Upper lobe of left lung (tissue), 6 donors: ENCODE measurements at regions not wholly inside any gene's neighbourhood (a gene's known extent, or its start where the extent isn't known, plus 50 kb on each side); places are given as distances from the start of the nearest gene placed in this dataset.

Experiments
- ATAC-seq, 2 donors: fragments of 200-7000 bp; cut with Tn5 transposase; one replicate each; pipeline ENCODE4 v1.9.1; 2022; ENCODE audit warnings: mild to moderate bottlenecking in 2 of 2, moderate library complexity in 2 of 2; ENCODE audit not compliant: low FRiP score in 2 of 2
- DNase-seq, 2 donors: peaks; one replicate each; pipeline ENCODE4 v3.0.0-alpha.2; 2019 to 2020
- H3K27ac ChIP-seq, 4 donors: fragments of 200-600 bp; sonication (generic); one replicate each; pipeline ENCODE4 v1.5.1; 2016 to 2019
- H3K27me3 ChIP-seq, 4 donors: fragments of 200-600 bp; sonication (generic); one replicate each; pipeline ENCODE4 v1.5.1; 2017 to 2019
- H3K36me3 ChIP-seq, 4 donors: fragments of 200-600 bp; sonication (generic); one replicate each; pipeline ENCODE4 v1.5.1; 2016 to 2019
- H3K4me1 ChIP-seq, 4 donors: fragments of 200-600 bp; sonication (generic); one replicate each; pipeline ENCODE4 v1.5.1; 2018 to 2019
- H3K4me3 ChIP-seq, 4 donors: fragments of 200-600 bp; sonication (generic); one replicate each; pipeline ENCODE4 v1.5.1; 2017 to 2019; ENCODE audit warnings: mild to moderate bottlenecking in 2 of 4, moderate library complexity in 1 of 4
- H3K9me3 ChIP-seq, 4 donors: fragments of 200-600 bp; sonication (generic); one replicate each; pipeline ENCODE4 v1.5.1; 2018 to 2019
- EP300 ChIP-seq, 4 donors: sonication (generic); formaldehyde crosslinking; IDR thresholded peaks; one replicate each; pipeline ENCODE4 v1.5.1; 2017; ENCODE audit warnings: antibody characterized with exemption in 4 of 4, control low read depth in 2 of 4
- POLR2A ChIP-seq, 4 donors: fragments of 450-650 bp; IDR thresholded peaks; one replicate each; pipeline ENCODE4 v1.5.1; 2016 to 2017; ENCODE audit warnings: antibody characterized with exemption in 4 of 4, mild to moderate bottlenecking in 2 of 4
- POLR2AphosphoS5 ChIP-seq, 2 donors: sonication (generic); formaldehyde crosslinking; IDR thresholded peaks; one replicate each; pipeline ENCODE4 v1.5.1; 2017; ENCODE audit warnings: antibody characterized with exemption in 2 of 2
- WGBS, 2 donors: methylation state at CpG; one replicate each; pipeline ENCODE4 v1.1.5; 2017 to 2018; 5-methylcytosine and 5-hydroxymethylcytosine counted together
- TF ChIP-seq, protein P1 (sequence below), 6 experiments: fragments of 450-650 bp in 4 of 6; fragments of 200-600 bp in 2 of 6; sonication (generic) in 2 of 6; IDR thresholded peaks; one replicate each; pipeline ENCODE4 v1.5.1; 2016 to 2019; ENCODE audit warnings: antibody characterized with exemption in 6 of 6
- donor health status: DM: no; HTN: no; CAD: no; lungs with moderate emphysema.
- donor health status: DM: no; HTN: yes; CAD: no; lungs with severe emphysema.

DNA sequence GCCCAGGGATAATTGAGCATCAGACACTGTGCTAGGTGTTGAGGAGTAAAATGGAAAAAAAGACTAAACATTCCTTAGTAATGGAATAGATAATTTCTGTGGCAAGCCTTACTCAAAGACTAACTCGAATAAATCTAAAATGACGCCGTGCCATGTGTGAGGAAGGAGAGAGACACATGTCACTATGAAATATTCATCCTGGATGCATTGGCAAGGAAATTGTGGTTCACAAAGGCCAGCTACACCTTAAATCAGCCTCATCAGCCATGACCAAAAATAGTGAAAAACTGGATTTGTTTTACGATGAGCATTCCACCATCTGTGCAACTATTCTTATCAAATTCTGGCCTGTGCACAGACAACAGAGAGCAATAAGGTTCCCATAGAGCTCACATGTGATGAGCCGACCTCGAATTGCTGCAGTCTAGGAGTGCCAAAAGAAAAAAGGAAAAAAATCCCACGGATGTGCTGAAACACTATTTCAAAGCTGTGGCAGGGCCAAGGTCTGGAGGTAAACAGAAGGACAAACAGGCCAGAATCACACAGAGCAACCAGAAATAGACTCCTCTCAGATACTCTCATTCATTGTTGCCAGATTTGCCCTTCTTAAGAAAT, 505.7 kb downstream of the EFNB2 start:
- DNase-seq: no peak
- Histone ChIP-seq H3K36me3 (no peaks in the 10 kb centered on the region), H3K4me3 (no peak overlapping the region), H3K27ac (no peak overlapping the region), H3K27me3 (no peaks in the 10 kb centered on the region), H3K9me3 (no peaks in the 10 kb centered on the region), H3K4me1 (no peaks in the 10 kb centered on the region)
- no peak for ATAC-seq
- WGBS, 2 donors: 77 to 84% methylated on average over 7 of the region's 7 CpGs
- TF ChIP-seq POLR2A (IDR thresholded peaks at IDR 0.05): no peak
- no peak for TF ChIP-seq POLR2AphosphoS5 (IDR thresholded peaks at IDR 0.05)
- TF ChIP-seq, protein P1, sequence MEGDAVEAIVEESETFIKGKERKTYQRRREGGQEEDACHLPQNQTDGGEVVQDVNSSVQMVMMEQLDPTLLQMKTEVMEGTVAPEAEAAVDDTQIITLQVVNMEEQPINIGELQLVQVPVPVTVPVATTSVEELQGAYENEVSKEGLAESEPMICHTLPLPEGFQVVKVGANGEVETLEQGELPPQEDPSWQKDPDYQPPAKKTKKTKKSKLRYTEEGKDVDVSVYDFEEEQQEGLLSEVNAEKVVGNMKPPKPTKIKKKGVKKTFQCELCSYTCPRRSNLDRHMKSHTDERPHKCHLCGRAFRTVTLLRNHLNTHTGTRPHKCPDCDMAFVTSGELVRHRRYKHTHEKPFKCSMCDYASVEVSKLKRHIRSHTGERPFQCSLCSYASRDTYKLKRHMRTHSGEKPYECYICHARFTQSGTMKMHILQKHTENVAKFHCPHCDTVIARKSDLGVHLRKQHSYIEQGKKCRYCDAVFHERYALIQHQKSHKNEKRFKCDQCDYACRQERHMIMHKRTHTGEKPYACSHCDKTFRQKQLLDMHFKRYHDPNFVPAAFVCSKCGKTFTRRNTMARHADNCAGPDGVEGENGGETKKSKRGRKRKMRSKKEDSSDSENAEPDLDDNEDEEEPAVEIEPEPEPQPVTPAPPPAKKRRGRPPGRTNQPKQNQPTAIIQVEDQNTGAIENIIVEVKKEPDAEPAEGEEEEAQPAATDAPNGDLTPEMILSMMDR (IDR thresholded peaks at IDR 0.05): no peak
- TF ChIP-seq EP300 (IDR thresholded peaks at IDR 0.05): no peak

DNA sequence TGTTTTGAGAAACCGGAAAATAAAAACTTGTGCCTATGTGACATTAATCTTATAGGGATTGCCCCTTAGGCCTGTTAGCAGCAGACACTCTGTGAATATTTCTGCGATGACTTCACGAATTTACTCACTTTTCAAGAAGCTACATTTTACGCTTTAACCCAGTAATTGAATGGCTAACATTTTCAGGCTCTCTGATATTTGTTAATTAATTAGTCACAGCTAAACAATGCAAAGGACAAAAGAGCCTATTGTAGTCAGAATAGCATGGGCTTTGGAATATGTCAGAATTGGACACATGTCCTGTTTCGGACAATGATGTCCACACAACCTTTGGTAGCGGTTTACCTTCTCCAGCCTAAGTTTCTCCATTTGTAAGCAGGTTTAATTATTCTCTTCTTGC, 506.6 kb downstream of the EFNB2 start:
- H3K36me3 ChIP-seq: no peaks in the 10 kb centered on the region
- H3K9me3 ChIP-seq: no peaks in the 10 kb centered on the region
- no peaks in the 10 kb centered on the region for H3K4me1 ChIP-seq
- TF ChIP-seq POLR2AphosphoS5 (IDR thresholded peaks at IDR 0.05) (no peak), POLR2A (IDR thresholded peaks at IDR 0.05) (no peak)
- TF ChIP-seq, protein P1 (IDR thresholded peaks at IDR 0.05): no peak
- WGBS, 2 donors: 83 to 94% methylated on average over 6 of the region's 6 CpGs
- no peak overlapping the region for H3K27ac ChIP-seq
- no peak for ATAC-seq
- H3K4me3 ChIP-seq: no peak overlapping the region
- DNase-seq: no peak
- H3K27me3 ChIP-seq: no peaks in the 10 kb centered on the region

DNA sequence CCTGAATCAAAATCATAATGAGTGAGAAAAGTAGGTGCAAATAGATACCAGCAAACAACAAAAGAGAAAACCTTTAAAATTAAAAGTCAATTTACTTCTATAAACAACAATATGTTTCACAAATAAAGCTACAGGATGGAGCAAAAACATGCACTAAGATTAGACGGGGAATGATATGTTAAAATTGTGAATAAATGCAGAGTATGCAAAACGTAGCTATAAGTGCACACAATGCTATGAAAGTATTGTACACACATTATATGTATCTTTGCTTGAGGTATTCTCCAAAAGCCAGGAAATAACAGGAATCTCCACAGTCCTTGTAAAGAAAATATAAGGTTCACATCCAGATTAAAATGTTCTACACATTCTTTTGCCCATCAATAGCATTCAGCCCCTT, 523.9 kb downstream of the EFNB2 start:
- no peaks in the 10 kb centered on the region for H3K4me1 ChIP-seq
- DNase-seq (no peak), ATAC-seq (no peak)
- no peaks in the 10 kb centered on the region for H3K27me3 ChIP-seq
- H3K27ac ChIP-seq: no peak overlapping the region
- H3K36me3 ChIP-seq: no peaks in the 10 kb centered on the region
- no peak overlapping the region for H3K4me3 ChIP-seq
- 77 to 84% methylated on average over 2 of the region's 2 CpGs for WGBS, 2 donors
- no peak for TF ChIP-seq EP300 (IDR thresholded peaks at IDR 0.05)
- TF ChIP-seq POLR2AphosphoS5 (IDR thresholded peaks at IDR 0.05): no peak
- TF ChIP-seq, protein P1 (IDR thresholded peaks at IDR 0.05): no peak
- no peak for TF ChIP-seq POLR2A (IDR thresholded peaks at IDR 0.05)
- no peaks in the 10 kb centered on the region for H3K9me3 ChIP-seq

- TF ChIP-seq, protein P1 (IDR thresholded peaks at IDR 0.05): no peak
- TF ChIP-seq POLR2A (IDR thresholded peaks at IDR 0.05): no peak
- TF ChIP-seq EP300 (IDR thresholded peaks at IDR 0.05): no peak
- no peak for TF ChIP-seq POLR2AphosphoS5 (IDR thresholded peaks at IDR 0.05)
- DNase-seq (no peak), ATAC-seq (no peak)
- no peaks in the 10 kb centered on the region for H3K4me1 ChIP-seq
- H3K9me3 ChIP-seq: no peaks in the 10 kb centered on the region
- H3K4me3 ChIP-seq: no peak overlapping the region
- H3K27ac ChIP-seq: no peak overlapping the region
- 30 to 78% methylated on average over 3 of the region's 3 CpGs for WGBS, 2 donors
- no peaks in the 10 kb centered on the region for H3K36me3 ChIP-seq
- no peaks in the 10 kb centered on the region for H3K27me3 ChIP-seq
Measured at GRCh38 chr13:106010836-106011235, 524.6 kb downstream of the EFNB2 start.

DNA sequence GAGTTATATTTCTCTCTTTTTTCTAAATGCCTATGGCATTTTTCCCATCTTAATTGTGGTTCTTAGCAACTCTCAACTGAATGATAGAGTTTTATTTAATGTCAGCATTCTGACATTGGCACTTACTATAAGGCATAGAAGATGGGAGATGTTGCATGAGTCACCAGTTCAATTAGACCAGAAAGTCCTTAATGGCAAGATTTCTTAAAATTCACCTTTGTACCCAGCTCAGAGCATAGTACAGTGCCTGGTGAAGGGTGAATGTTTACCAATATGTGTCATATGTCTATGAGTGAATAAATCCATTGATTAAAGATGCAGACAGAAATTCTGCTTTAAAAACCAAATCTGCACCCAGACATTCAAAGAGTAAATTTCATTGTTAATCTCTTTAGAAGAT, 526.9 kb downstream of the EFNB2 start:
- no peaks in the 10 kb centered on the region for H3K9me3 ChIP-seq
- no peaks in the 10 kb centered on the region for H3K4me1 ChIP-seq
- no peaks in the 10 kb centered on the region for H3K27me3 ChIP-seq
- no peaks in the 10 kb centered on the region for H3K36me3 ChIP-seq
- H3K4me3 ChIP-seq: no peak overlapping the region
- ATAC-seq (no peak), DNase-seq (no peak)
- H3K27ac ChIP-seq: no peak overlapping the region
- no peak for TF ChIP-seq POLR2A (IDR thresholded peaks at IDR 0.05)
- no peak for TF ChIP-seq EP300 (IDR thresholded peaks at IDR 0.05)
- no peak for TF ChIP-seq POLR2AphosphoS5 (IDR thresholded peaks at IDR 0.05)
- TF ChIP-seq, protein P1 (IDR thresholded peaks at IDR 0.05): no peak
